Transverse colon (tissue), 4 donors: ENCODE measurements at regions not wholly inside any gene's neighbourhood (a gene's known extent, or its start where the extent isn't known, plus 50 kb on each side); places are given as distances from the start of the nearest gene placed in this dataset.
A peak's percentile ranks its signal among the peaks of the same experiment; 100 is the strongest.

Experiments used
- DNase-seq: peaks from one replicate; pipeline ENCODE4 v3.0.0-alpha.2; 2019
- H3K27ac ChIP-seq, 4 donors: fragments of 200-600 bp; sonication (generic); 2 replicates each; pipeline ENCODE4 v1.5.1; 2016 to 2018; ENCODE audit warnings: inconsistent platforms in 4 of 4
- H3K27me3 ChIP-seq: fragments of 200-600 bp; sonication (generic); 2 replicates; pipeline ENCODE4 v1.5.1; 2017; ENCODE audit warnings: inconsistent platforms
- H3K36me3 ChIP-seq, 4 donors: fragments of 200-600 bp; sonication (generic); 2 replicates each; pipeline ENCODE4 v1.5.1; 2017 to 2019; ENCODE audit warnings: inconsistent platforms in 4 of 4
- H3K4me1 ChIP-seq, 4 donors: fragments of 200-600 bp; sonication (generic); 2 replicates each; pipeline ENCODE4 v1.5.1; 2017 to 2020; ENCODE audit warnings: inconsistent platforms in 4 of 4
- H3K4me3 ChIP-seq, 4 donors: fragments of 200-600 bp; sonication (generic); 1 replicate in 1 of 4; 2 replicates in 3 of 4; pipeline versions ENCODE4 v1.5.1 to v1.6.1; 2017 to 2019; ENCODE audit warnings: inconsistent platforms in 4 of 4
- H3K9me3 ChIP-seq, 2 donors: fragments of 200-600 bp; sonication (generic); 2 replicates each; pipeline ENCODE4 v1.5.1; 2017 to 2019; ENCODE audit warnings: inconsistent platforms in 2 of 2
- CTCF ChIP-seq, 5 experiments: fragments of 200-600 bp in 3 of 5; fragments of 450-650 bp in 2 of 5; sonication (generic) in 3 of 5; IDR thresholded peaks; 1 replicate in 2 of 5; 2 replicates in 3 of 5; pipeline ENCODE4 v1.5.1; 2016 to 2017; ENCODE audit warnings: antibody characterized with exemption in 5 of 5, inconsistent platforms in 3 of 5, mild to moderate bottlenecking in 2 of 5, moderate library complexity in 1 of 5
- EP300 ChIP-seq: sonication (generic); formaldehyde crosslinking; IDR thresholded peaks from one replicate; pipeline ENCODE4 v1.6.1; 2017; ENCODE audit warnings: antibody characterized with exemption, low read depth
- POLR2A ChIP-seq: fragments of 450-650 bp; IDR thresholded peaks from one replicate; pipeline ENCODE4 v1.6.1; 2016; ENCODE audit warnings: antibody characterized with exemption, mild to moderate bottlenecking, moderate library complexity
- POLR2AphosphoS5 ChIP-seq, 3 donors: sonication (generic); formaldehyde crosslinking; IDR thresholded peaks; one replicate each; pipeline ENCODE4 v1.6.1; 2016; ENCODE audit warnings: antibody characterized with exemption in 3 of 3
- WGBS, 2 donors: methylation state at CpG; one replicate each; pipeline ENCODE4 v1.1.5; 2018; ENCODE audit warnings: low coverage in 1 of 2; 5-methylcytosine and 5-hydroxymethylcytosine counted together
- in situ Hi-C, 4 donors: fragments of 200-750 bp; cut with MboI; loops; one replicate each; pipeline versions ENCODE4 v1.15.0 to v1.15.1; 2017; ENCODE audit warnings: low sequenced_read_pairs in 3 of 4, low pct_ligation_motif_present in 1 of 4, low pct_unique_long_range_greater_than_20kb in 1 of 4
- intact Hi-C: fragments of 100-400 bp; cut with DNase I; formaldehyde crosslinking; loops from one replicate; pipeline ENCODE4 v1.15.1; 2023; ENCODE audit warnings: low total_unique reads

- H3K27ac ChIP-seq, result peak overlapping the region in 1 of 4 donors; percentile 15
- no peak overlapping the region for H3K4me3 ChIP-seq
- H3K36me3 ChIP-seq, result no peaks in the 10 kb centered on the region
- WGBS, 2 donors, result 60 to 65% methylated on average over 2 to 3 of the region's 3 CpGs
- TF ChIP-seq POLR2AphosphoS5 (IDR thresholded peaks at IDR 0.05) (no peak), CTCF (IDR thresholded peaks at IDR 0.05) (no peak), POLR2A (no peak), EP300 (no peak)
- intact Hi-C loops (loop anchor here (10.0 kb wide), 1 partner anchor 1217 kb away; no protein-coding TSS in a partner anchor), in situ Hi-C loops (loop anchor here (10.0 to 25.0 kb wide), 3 partner anchors 137 to 1225 kb away; no protein-coding TSS in a partner anchor)
- no peak for DNase-seq
- no peaks in the 10 kb centered on the region for H3K27me3 ChIP-seq
- H3K4me1 ChIP-seq, result peaks cover 0 to 10% (median 0%) of the 10 kb centered on the region in 4 donors
- no peaks in the 10 kb centered on the region for H3K9me3 ChIP-seq
Observed at GRCh38 chr13:33937373-33938098, 119.6 kb downstream of the RFC3 start.

GRCh38 chr13:33940256-33940655 lies 122.3 kb downstream of the RFC3 start:
- Histone ChIP-seq H3K9me3 (no peaks in the 10 kb centered on the region), H3K27me3 (no peaks in the 10 kb centered on the region), H3K4me3 (no peak overlapping the region), H3K36me3 (no peaks in the 10 kb centered on the region), H3K4me1 (peaks cover 0 to 6% (median 0%) of the 10 kb centered on the region in 4 donors), H3K27ac (no peak overlapping the region)
- TF ChIP-seq EP300, result no peak
- no peak for TF ChIP-seq CTCF (IDR thresholded peaks at IDR 0.05)
- no peak for TF ChIP-seq POLR2AphosphoS5 (IDR thresholded peaks at IDR 0.05)
- intact Hi-C loops, result no loop called here
- in situ Hi-C loops, result loop anchor here in 1 of 4 donors (25.0 kb wide), 1 partner anchor 1222 kb away; no protein-coding TSS in a partner anchor
- 88 to 89% methylated on average over 1 of the region's 1 CpG for WGBS, 2 donors
- DNase-seq, result no peak

GRCh38 chr13:33940898-33941297 lies 122.9 kb downstream of the RFC3 start:
- in situ Hi-C loops (loop anchor here in 1 of 4 donors (25.0 kb wide), 1 partner anchor 1221 kb away; no protein-coding TSS in a partner anchor), intact Hi-C loops (no loop called here)
- WGBS, 2 donors, result 57 to 81% methylated on average over 1 to 5 of the region's 5 CpGs

More at GRCh38 chr13:33940898-33941297, 122.9 kb downstream of the RFC3 start:
- Histone ChIP-seq H3K36me3 (no peaks in the 10 kb centered on the region), H3K4me3 (no peak overlapping the region), H3K27me3 (no peaks in the 10 kb centered on the region), H3K27ac (no peak overlapping the region), H3K4me1 (peaks cover 0 to 6% (median 0%) of the 10 kb centered on the region in 4 donors), H3K9me3 (no peaks in the 10 kb centered on the region)
- TF ChIP-seq POLR2AphosphoS5 (IDR thresholded peaks at IDR 0.05), result no peak
- TF ChIP-seq POLR2A, result no peak
- TF ChIP-seq CTCF (IDR thresholded peaks at IDR 0.05), result no peak
- TF ChIP-seq EP300, result no peak
- no peak for DNase-seq
